ENCODE measurements at regions not wholly inside any gene's neighbourhood (a gene's known extent, or its start where the extent isn't known, plus 50 kb on each side); places are given as distances from the start of the nearest gene placed in this dataset.

DNA sequence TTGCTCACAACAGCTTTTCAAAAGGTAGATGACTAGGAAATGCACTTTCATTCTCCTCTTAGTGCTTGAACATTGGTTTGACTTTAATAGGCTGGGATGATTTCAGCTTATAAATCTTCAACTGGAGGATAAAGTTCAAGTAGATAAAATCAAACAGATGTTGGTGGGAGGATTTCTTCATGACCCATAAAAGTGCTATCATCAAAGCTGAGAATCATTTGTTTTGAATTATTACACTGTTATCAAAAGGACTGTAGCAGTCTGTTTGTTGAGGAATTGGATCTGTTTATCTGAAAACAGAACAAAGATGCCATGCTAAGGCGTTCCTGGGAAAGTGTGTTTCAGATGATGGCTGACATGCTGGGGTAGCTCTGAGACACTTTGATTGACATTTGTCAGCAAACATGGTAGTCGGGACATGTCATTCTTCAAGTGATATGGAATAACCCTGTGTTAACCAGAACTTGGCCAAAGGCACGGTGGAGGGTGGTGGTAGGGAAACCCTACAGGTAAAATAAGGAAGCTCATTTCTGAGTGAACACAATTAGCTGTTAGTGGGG, 304.0 kb upstream of the PITX2 start:
- Histone ChIP-seq H3K4me2 (ENCODE audit: insufficient read depth in 1 of 2, low read depth in 2 of 2, low read length in 2 of 2) (no peak overlapping the region), H2BK120ac (replicated peaks; ENCODE audit: low read depth, low read length) (no peak overlapping the region), H3K23ac (ENCODE audit: insufficient read length) (no peak overlapping the region), H4K8ac (ENCODE audit: extremely low read depth, insufficient read depth, low read length) (no peak overlapping the region), H3K79me1 (ENCODE audit: low read depth, low read length) (no peaks in the 10 kb centered on the region), H3K27me3 (replicated peaks in 1 of 4; ENCODE audit: control insufficient read depth in 3 of 4, extremely low read depth in 1 of 4, insufficient read depth in 3 of 4, low read length in 3 of 4) (no peaks in the 10 kb centered on the region), H3K9ac (replicated peaks in 1 of 4; ENCODE audit: extremely low read depth in 1 of 4, low read depth in 3 of 4, low read length in 3 of 4) (no peak overlapping the region), H3K18ac (ENCODE audit: extremely low read depth, low read length) (no peak overlapping the region), H3K27ac (ENCODE audit: low read depth, low read length) (no peak overlapping the region), H3K36me3 (ENCODE audit: control insufficient read depth in 2 of 4, insufficient read depth in 4 of 4, low read length in 3 of 4) (no peaks in the 10 kb centered on the region), H2BK20ac (ENCODE audit: low read length) (no peak overlapping the region), H2BK12ac (ENCODE audit: low read depth, low read length) (no peak overlapping the region), H3K4me1 (replicated peaks in 1 of 4; ENCODE audit: control insufficient read depth in 3 of 4, insufficient read depth in 4 of 4, low read length in 3 of 4) (no peaks in the 10 kb centered on the region), H3K9me3 (ENCODE audit: insufficient read depth in 2 of 2, low read depth in 1 of 2, low read length in 1 of 2) (no peaks in the 10 kb centered on the region), H3K23me2 (ENCODE audit: low read depth, low read length) (no peaks in the 10 kb centered on the region), H3K79me2 (ENCODE audit: control insufficient read depth in 1 of 2, insufficient read depth in 2 of 2, low read length in 2 of 2) (no peaks in the 10 kb centered on the region), H2AFZ (ENCODE audit: low read length) (no peak overlapping the region), H2BK5ac (ENCODE audit: low read depth, low read length) (no peak overlapping the region), H3K56ac (replicated peaks; ENCODE audit: insufficient read length, low read depth, low read length) (no peak overlapping the region), H4K5ac (ENCODE audit: insufficient read length, low read depth, low read length) (no peak overlapping the region), H4K20me1 (replicated peaks in 1 of 2; ENCODE audit: control insufficient read depth in 1 of 2, insufficient read depth in 2 of 2, low read length in 2 of 2) (no peaks in the 10 kb centered on the region), H3K4ac (replicated peaks; ENCODE audit: insufficient read length, low read depth, low read length) (no peak overlapping the region), H2BK15ac (ENCODE audit: low read length) (no peak overlapping the region), H4K91ac (replicated peaks; ENCODE audit: insufficient read length, low read length) (no peak overlapping the region), H2AK5ac (ENCODE audit: low read depth, low read length) (no peak overlapping the region), H3K4me3 (ENCODE audit: extremely low read depth in 1 of 4, insufficient read depth in 2 of 4, low read depth in 3 of 4, low read length in 4 of 4) (no peak overlapping the region), H3K14ac (ENCODE audit: insufficient read length) (no peak overlapping the region)
- CTCF ChIA-PET (ENCODE audit: partially characterized antibody), result interaction anchor here (0.7 kb wide), 1 partner anchor 9 kb away, joined by 3 read pairs; no protein-coding TSS in a partner anchor
- 89% methylated on average over 3 of the region's 3 CpGs; no CpG with 5 or more reads in 1 of the 2 experiments for WGBS, 2 experiments (ENCODE audit: extremely low coverage in 1 of 2, insufficient coverage in 1 of 2, insufficient read length in 1 of 2, insufficient replicate concordance in 2 of 2, low coverage in 1 of 2, low lambda C conversion rate in 2 of 2, missing lambda C conversion rate in 1 of 2)
- no peak for DNase-seq (ENCODE audit: low read depth in 1 of 2, low spot score in 2 of 2)
- POLR2A ChIA-PET (ENCODE audit: partially characterized antibody), result no interaction called here
- FAIRE-seq, result no peak
- no peak for TF ChIP-seq RAD21 (IDR thresholded peaks at IDR 0.05 in 1 of 2, conservative IDR thresholded peaks at IDR 0.05 in 1 of 2; ENCODE audit: low read depth in 2 of 2, low read length in 2 of 2)
